Epithelial cell of proximal tubule (primary cell): ENCODE measurements at regions not wholly inside any gene's neighbourhood (a gene's known extent, or its start where the extent isn't known, plus 50 kb on each side); places are given as distances from the start of the nearest gene placed in this dataset.

Experiments
- DNase-seq: peaks from one replicate; pipeline ENCODE4 v3.0.0-alpha.2; 2011; ENCODE audit warnings: low read depth
- H3K4me3 ChIP-seq: 2 replicates; pipeline ENCODE4 v1.5.1; 2011; ENCODE audit warnings: low read depth, mild to moderate bottlenecking, low read length
- CTCF ChIP-seq: conservative IDR thresholded peaks from 2 replicates; pipeline ENCODE4 v1.5.1; 2012; ENCODE audit warnings: low read depth, mild to moderate bottlenecking, low read length

GRCh38 chr18:44467718-44468117 lies 213.0 kb upstream of the SETBP1 start:
- TF ChIP-seq CTCF = no peak
- no peak for DNase-seq
- H3K4me3 ChIP-seq = no peak overlapping the region

GRCh38 chr18:44473394-44474066 lies 207.2 kb upstream of the SETBP1 start:
- no peak for TF ChIP-seq CTCF
- DNase-seq = no peak
- no peak overlapping the region for H3K4me3 ChIP-seq

- TF ChIP-seq CTCF = no peak
- DNase-seq = no peak
These were observed 206.6 kb upstream of the SETBP1 start for GRCh38 chr18:44474067-44474411.

GRCh38 chr18:44474591-44474990 lies 206.1 kb upstream of the SETBP1 start:
- no peak overlapping the region for H3K4me3 ChIP-seq
- no peak for DNase-seq
- TF ChIP-seq CTCF = no peak

More at GRCh38 chr18:44474067-44474411, 206.6 kb upstream of the SETBP1 start:
- H3K4me3 ChIP-seq = no peak overlapping the region

DNA sequence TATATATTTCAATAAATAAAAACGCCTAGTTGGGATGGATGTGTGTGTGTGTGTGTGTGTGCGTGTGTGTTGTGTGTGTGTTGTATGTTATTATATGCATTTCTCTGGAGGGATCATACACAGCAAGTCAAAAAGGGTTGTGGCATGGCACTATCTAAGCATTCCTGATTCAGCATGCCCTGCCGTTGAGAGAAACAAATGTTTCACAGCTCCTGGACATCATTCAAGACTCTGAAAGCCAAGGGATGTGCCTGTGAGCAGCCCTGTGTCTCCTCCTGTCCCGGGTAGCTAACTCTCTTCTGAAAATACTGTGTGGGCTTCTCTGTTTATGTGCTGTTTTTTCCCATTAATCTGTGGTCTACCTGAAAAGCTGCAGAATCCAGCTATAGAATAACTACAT lies 197.9 kb upstream of the SETBP1 start:
- H3K4me3 ChIP-seq = no peak overlapping the region
- no peak for TF ChIP-seq CTCF
- no peak for DNase-seq

DNA sequence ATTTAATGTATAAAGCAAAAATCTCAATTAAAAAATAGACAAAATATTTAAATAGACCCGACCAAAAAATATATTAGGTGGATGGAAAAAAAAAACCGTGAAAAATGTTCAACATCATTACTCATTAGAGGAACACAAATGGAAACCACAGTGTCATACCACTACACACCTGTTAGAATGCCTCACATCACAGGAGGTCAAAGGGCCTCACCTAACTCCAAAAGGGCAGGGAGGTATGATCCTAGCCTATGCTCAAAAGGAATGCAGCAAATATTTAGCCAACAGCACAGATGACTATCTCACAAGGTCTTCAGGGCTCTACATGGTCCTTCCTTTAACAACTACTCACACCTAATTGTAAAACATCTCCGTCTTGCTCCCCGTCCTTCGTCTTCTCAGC lies 185.5 kb upstream of the SETBP1 start:
- no peak for DNase-seq
- no peak for TF ChIP-seq CTCF
- no peak overlapping the region for H3K4me3 ChIP-seq

DNA sequence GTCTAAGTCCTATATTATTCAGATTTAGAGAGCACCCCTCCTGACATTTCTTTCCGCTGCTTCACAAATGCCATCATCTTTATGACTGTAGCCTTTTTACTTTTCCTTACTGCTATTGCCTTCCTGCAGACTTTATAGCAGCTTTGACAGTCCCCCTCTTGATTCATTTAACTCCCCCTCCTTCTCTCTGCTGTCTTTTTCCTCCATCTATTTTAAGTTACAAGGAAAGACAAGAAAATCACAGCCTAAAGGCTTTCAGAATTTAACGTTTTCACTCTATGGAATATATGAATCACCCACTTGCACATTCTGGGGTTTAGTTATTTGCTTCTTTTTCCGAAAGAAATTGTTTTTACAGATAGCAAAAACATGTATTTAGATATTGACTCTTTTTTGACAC lies 183.4 kb upstream of the SETBP1 start:
- DNase-seq = no peak
- TF ChIP-seq CTCF = no peak

More for the DNA sequence above, 183.4 kb upstream of the SETBP1 start:
- no peak overlapping the region for H3K4me3 ChIP-seq
